GM10248 (cell line): ENCODE measurements at regions not wholly inside any gene's neighbourhood (a gene's known extent, or its start where the extent isn't known, plus 50 kb on each side); places are given as distances from the start of the nearest gene placed in this dataset.

Experiments
- CTCF ChIA-PET: fragments of 300-600 bp; sonication (Branson Sonifier 250); formaldehyde crosslinking; extraction: SDS; loops from one replicate; lab custom pipeline; 2021; ENCODE audit warnings: antibody characterized with exemption; lab: Yijun Ruan, JAX
- POLR2A ChIA-PET: fragments of 350-650 bp; sonication (Branson Sonifier 250); formaldehyde crosslinking; extraction: SDS; loops from one replicate; lab custom pipeline; 2020; ENCODE audit warnings: antibody characterized with exemption; lab: Yijun Ruan, JAX
- DNase-seq: peaks from one replicate; pipeline ENCODE4 v3.0.0; 2012; ENCODE audit errors: extremely low spot score
- TF ChIP-seq, protein P1 (sequence below): IDR thresholded peaks from 2 replicates; pipeline ENCODE4 v1.5.1; 2012; ENCODE audit warnings: mild to moderate bottlenecking, low read depth; ENCODE audit errors: extremely low read depth, missing control alignments, control extremely low read depth

DNA sequence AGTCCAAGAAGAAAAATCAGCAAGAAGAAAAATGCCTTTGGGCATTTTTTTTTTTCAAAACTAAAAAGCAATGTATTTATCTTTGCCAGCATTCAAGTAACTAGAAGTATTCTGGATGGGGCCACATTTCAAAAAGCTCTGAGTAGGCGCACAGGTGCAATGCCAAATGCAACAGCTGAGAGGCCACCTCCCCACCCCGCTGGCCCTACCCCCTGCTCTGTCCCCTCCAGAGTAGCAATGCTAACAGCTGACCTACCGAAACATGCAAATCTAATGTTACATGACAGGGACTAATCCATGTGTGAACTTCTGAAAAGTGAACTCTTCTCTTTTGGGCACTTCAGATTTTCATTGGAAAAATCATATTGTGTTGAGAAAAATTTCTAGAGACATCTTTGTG, 153.7 kb upstream of the SLC38A2 start:
- CTCF ChIA-PET, result interaction anchor here (1.1 to 2.3 kb wide), 3 partner anchors 10 to 26 kb away, joined by 3 to 18 read pairs (median 3); no protein-coding TSS in a partner anchor
- POLR2A ChIA-PET, result no interaction called here
- DNase-seq, result no peak
- TF ChIP-seq, protein P1, sequence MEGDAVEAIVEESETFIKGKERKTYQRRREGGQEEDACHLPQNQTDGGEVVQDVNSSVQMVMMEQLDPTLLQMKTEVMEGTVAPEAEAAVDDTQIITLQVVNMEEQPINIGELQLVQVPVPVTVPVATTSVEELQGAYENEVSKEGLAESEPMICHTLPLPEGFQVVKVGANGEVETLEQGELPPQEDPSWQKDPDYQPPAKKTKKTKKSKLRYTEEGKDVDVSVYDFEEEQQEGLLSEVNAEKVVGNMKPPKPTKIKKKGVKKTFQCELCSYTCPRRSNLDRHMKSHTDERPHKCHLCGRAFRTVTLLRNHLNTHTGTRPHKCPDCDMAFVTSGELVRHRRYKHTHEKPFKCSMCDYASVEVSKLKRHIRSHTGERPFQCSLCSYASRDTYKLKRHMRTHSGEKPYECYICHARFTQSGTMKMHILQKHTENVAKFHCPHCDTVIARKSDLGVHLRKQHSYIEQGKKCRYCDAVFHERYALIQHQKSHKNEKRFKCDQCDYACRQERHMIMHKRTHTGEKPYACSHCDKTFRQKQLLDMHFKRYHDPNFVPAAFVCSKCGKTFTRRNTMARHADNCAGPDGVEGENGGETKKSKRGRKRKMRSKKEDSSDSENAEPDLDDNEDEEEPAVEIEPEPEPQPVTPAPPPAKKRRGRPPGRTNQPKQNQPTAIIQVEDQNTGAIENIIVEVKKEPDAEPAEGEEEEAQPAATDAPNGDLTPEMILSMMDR, result no peak

GRCh38 chr12:46524778-46525177, 152.2 kb upstream of the SLC38A2 start:
- ChIA-PET POLR2A (no interaction called here), CTCF (interaction anchor here (1.4 to 1.6 kb wide), 3 partner anchors 10 to 14 kb away, joined by 3 to 5 read pairs (median 5); no protein-coding TSS in a partner anchor)
- no peak for DNase-seq
- TF ChIP-seq, protein P1, result no peak

- no peak for DNase-seq
- TF ChIP-seq, protein P1, result no peak
- POLR2A ChIA-PET, result no interaction called here
- CTCF ChIA-PET, result interaction anchor here (1.4 to 1.6 kb wide), 3 partner anchors 9 to 15 kb away, joined by 3 to 5 read pairs (median 5); no protein-coding TSS in a partner anchor
Measured at GRCh38 chr12:46523863-46524770, 151.5 kb upstream of the SLC38A2 start.

DNA sequence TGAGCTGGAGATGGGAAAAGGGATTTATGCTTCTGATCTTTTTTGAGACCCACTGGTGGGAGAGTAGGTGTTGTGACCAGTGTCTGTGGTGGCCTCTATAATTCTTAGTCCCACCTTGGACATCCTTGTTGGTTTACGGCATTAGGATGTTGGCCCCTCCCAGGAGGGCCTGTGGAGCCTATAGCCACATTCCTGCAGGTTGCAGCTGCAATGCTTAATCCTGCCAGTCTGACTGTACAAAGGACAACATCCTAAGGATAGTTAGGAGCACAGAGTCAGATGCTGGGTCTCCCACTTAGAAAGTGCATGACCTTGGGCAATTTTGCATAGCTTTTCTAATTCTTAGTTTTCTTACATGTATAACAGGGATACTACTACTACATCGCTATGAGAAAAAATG, 150.9 kb upstream of the SLC38A2 start:
- ChIA-PET POLR2A (no interaction called here), CTCF (interaction anchor here (1.4 to 1.6 kb wide), 3 partner anchors 9 to 16 kb away, joined by 3 to 5 read pairs (median 5); no protein-coding TSS in a partner anchor)
- no peak for DNase-seq
- TF ChIP-seq, protein P1, result no peak

DNA sequence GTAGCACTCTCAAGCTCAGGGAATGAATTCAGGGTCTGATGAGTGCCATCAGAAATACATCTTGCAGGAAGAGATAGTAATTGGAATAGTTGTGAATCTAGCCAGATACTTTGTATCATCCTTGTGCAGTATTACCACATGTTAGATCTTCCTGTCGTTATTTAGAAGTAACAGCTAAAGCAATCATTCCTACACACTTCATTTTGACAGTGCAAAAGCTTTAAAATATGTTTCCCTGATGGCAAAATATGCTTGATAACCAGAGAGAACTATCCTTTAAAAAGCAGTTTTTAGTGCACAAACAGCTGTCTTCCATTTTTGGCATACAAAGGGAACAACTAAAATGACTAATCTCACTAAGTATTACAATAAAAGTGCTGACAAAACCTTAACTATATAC, 149.5 kb upstream of the SLC38A2 start:
- POLR2A ChIA-PET, result no interaction called here
- no peak for DNase-seq
- TF ChIP-seq, protein P1, result no peak
- CTCF ChIA-PET, result interaction anchor here (0.9 to 3.2 kb wide), 4 partner anchors 9 to 57 kb away, joined by 3 to 15 read pairs (median 4); no protein-coding TSS in a partner anchor

DNA sequence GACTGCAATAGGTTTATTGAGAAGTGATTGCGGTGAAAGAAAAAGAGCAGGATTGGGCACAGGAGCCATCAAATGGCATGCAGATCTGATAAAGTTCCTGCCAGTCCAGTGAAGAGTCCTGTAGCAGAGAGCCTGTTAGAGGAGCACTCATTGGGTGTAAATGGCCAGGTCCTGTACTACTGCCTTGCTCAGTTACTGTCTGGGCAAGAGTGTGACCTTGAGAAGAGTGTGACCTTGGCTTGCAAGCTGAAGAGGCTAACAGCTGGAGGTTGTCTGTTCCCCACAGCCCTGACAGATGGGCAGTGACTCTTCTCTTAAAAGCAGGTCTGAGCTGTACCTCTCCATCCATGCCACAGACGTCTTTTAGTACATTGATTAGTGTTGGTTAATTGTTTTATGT, 148.6 kb upstream of the SLC38A2 start:
- POLR2A ChIA-PET, result no interaction called here
- DNase-seq, result no peak
- CTCF ChIA-PET, result interaction anchor here (0.9 to 3.2 kb wide), 4 partner anchors 10 to 56 kb away, joined by 3 to 15 read pairs (median 4); no protein-coding TSS in a partner anchor
- TF ChIP-seq, protein P1, result no peak
